GM10266 (cell line): ENCODE measurements at regions not wholly inside any gene's neighbourhood (a gene's known extent, or its start where the extent isn't known, plus 50 kb on each side); places are given as distances from the start of the nearest gene placed in this dataset.

Source experiments
- DNase-seq: peaks from one replicate; pipeline ENCODE4 v3.0.0; 2012; ENCODE audit errors: extremely low spot score
- CTCF ChIP-seq: IDR thresholded peaks from 2 replicates; pipeline ENCODE4 v1.5.1; 2012; ENCODE audit warnings: mild to moderate bottlenecking, low read depth; ENCODE audit not compliant: control insufficient read depth, insufficient read depth; ENCODE audit errors: missing control alignments

DNA sequence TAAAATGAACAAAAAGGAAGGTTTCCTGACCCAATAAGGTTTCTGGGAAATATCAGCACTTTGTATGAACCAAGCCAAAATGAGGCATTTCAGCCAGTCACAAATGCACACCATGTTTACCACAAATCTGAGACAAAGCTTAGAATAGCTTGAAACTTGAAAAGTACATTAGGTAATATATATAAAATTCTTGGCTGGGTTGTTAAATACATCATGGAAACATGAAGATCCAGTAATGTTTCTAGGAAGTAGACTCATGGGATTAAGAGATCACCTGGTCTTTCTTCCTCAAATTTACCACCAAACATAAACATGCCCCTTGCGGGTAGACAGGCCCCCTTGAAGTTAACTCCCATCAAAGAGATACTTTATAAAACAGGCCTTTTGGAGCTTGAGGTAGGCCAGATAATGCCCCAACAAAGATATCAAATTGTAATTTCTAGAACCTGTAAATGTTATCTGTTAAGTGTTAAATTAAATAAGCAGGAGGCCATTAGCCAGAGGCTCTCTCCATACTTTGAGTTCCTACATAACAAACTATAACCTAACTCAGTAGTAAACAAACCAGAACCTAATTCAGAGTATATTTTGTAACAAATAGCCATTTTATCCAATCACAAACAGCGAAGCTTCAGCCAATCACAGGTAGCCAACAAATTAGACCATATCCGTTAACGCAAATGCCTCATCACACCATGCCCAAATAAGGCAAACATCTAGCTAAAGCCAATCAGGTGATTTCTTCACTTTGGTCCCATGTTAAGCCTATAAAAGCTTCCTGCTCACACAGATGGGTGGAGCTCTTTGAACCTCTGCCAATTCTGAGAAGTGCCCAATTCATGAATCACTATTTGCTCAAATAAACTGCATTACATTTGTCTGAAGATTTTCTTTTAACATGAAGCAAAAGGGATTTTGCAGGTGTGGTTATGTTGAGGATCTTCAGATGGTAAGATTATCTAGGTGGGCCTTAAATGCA is 127.9 kb upstream of the TARS1 start:
- TF ChIP-seq CTCF: no peak
- no peak for DNase-seq

GRCh38 chr5:33315189-33315588 is 125.6 kb upstream of the TARS1 start:
- TF ChIP-seq CTCF: no peak
- DNase-seq: no peak

GRCh38 chr5:33316773-33317172 is 124.0 kb upstream of the TARS1 start:
- TF ChIP-seq CTCF: no peak
- DNase-seq: no peak

- DNase-seq: no peak
These were observed 123.5 kb upstream of the TARS1 start for GRCh38 chr5:33317271-33317670.

GRCh38 chr5:33319151-33319550 is 121.6 kb upstream of the TARS1 start:
- no peak for TF ChIP-seq CTCF
- no peak for DNase-seq

More at GRCh38 chr5:33317271-33317670, 123.5 kb upstream of the TARS1 start:
- no peak for TF ChIP-seq CTCF

DNA sequence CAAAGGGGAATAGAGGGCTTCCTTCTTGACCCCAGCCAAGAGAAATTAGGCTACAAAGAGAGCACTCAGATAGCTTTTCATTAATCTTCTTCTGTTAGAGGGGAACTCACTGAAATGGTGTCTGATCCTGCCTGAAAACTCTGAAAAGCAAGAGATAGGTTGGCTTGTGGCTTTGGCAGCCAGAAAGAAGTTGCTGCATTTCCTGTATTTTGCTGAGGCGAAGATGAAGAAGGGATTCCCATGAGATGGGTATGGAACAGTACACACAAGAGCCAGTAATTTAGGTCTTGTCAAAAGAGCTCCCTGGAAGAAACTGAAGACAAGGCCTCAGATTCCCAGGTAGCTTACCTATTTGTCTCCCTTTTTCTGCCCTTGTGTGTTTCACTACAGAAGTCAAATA is 120.9 kb upstream of the TARS1 start:
- no peak for TF ChIP-seq CTCF
- no peak for DNase-seq

DNA sequence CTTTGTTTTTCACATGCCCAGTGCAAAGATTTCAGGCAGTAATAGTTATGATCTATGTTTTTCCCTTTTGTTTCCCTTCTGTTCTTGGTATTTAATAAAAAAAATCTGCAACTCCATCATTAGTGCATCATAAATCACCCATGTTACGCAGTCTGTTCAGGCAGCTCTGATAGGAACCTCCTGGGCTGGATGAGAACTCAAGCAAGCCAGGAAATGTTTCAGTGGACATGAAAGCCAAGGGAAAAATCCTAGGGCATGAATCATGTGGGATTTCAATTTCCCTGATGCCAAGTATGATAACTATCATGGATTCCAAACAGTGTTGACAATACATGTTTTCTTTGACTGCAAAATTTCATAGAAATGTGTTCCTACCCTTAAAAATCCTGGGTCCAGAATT is 119.7 kb upstream of the TARS1 start:
- TF ChIP-seq CTCF: no peak
- no peak for DNase-seq
